Erythroblast (primary cell): ENCODE measurements at regions not wholly inside any gene's neighbourhood (a gene's known extent, or its start where the extent isn't known, plus 50 kb on each side); places are given as distances from the start of the nearest gene placed in this dataset.

Experiments
- GATA1 ChIP-seq: IDR thresholded peaks from 2 replicates; pipeline ENCODE4 v1.6.1; 2011; ENCODE audit warnings: low read depth, mild to moderate bottlenecking, control low read depth, low read length, moderate library complexity
- POLR2A ChIP-seq: IDR thresholded peaks from 2 replicates; pipeline ENCODE4 v1.6.1; 2011; ENCODE audit warnings: mild to moderate bottlenecking, low read length

DNA sequence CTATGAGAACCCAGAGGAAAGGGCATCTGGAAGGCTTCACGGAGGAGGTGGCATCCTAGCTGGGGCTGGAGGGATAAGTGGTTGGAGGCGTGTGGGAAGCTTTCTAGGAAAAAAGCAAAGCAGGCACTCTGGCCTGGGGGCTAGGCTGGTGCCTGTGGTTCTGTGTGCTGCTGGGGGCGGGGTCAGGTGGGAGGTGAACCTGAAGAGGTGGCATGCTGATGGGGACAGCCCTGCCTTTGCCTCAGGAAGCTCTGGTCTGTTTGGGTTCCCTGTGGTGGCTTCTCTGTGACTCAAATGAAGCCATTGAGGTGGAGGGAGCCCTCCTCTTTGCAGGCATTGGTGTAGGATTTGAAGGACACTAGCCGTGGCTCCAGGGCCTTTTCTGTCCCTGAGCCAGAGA, 221.6 kb upstream of the POU3F1 start:
- TF ChIP-seq POLR2A: no peak
- TF ChIP-seq GATA1: no peak
